ENCODE measurements at regions not wholly inside any gene's neighbourhood (a gene's known extent, or its start where the extent isn't known, plus 50 kb on each side); places are given as distances from the start of the nearest gene placed in this dataset.

GRCh38 chr10:78291722-78292121 is 258.1 kb downstream of the RPS24 start:
- Mint-ChIP-seq H3K4me1 (ENCODE audit: insufficient read depth, unreplicated experiment) (no peaks in the 10 kb centered on the region), H3K27me3 (ENCODE audit: insufficient read depth, unreplicated experiment) (peaks cover 36% of the 10 kb centered on the region), H3K27ac (ENCODE audit: low read depth, unreplicated experiment) (no peak overlapping the region), H3K4me3 (ENCODE audit: unreplicated experiment) (no peak overlapping the region), H3K9me3 (ENCODE audit: unreplicated experiment) (no peaks in the 10 kb centered on the region), H3K36me3 (ENCODE audit: insufficient read depth, unreplicated experiment) (no peaks in the 10 kb centered on the region)
- intact Hi-C loops (cut with micrococcal nuclease): no loop called here
- TF ChIP-seq, protein P1, sequence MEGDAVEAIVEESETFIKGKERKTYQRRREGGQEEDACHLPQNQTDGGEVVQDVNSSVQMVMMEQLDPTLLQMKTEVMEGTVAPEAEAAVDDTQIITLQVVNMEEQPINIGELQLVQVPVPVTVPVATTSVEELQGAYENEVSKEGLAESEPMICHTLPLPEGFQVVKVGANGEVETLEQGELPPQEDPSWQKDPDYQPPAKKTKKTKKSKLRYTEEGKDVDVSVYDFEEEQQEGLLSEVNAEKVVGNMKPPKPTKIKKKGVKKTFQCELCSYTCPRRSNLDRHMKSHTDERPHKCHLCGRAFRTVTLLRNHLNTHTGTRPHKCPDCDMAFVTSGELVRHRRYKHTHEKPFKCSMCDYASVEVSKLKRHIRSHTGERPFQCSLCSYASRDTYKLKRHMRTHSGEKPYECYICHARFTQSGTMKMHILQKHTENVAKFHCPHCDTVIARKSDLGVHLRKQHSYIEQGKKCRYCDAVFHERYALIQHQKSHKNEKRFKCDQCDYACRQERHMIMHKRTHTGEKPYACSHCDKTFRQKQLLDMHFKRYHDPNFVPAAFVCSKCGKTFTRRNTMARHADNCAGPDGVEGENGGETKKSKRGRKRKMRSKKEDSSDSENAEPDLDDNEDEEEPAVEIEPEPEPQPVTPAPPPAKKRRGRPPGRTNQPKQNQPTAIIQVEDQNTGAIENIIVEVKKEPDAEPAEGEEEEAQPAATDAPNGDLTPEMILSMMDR (IDR thresholded peaks at IDR 0.05; ENCODE audit: unreplicated experiment): no peak
- ChIA-PET POLR2A (no interaction called here), CTCF (interaction anchor here (0.5 to 0.7 kb wide), 2 partner anchors 13 to 1075 kb away, joined by 3 to 4 read pairs; no protein-coding TSS in a partner anchor)
- DNase-seq (ENCODE audit: unreplicated experiment): no peak
- BruUV-seq (replicated peaks): no TSS peak

- TF ChIP-seq, protein P1 (IDR thresholded peaks at IDR 0.05; ENCODE audit: unreplicated experiment): no peak
- no peaks in the 10 kb centered on the region for H3K9me3 Mint-ChIP-seq (ENCODE audit: unreplicated experiment)
- intact Hi-C loops (cut with micrococcal nuclease): no loop called here
- H3K36me3 Mint-ChIP-seq (ENCODE audit: insufficient read depth, unreplicated experiment): no peaks in the 10 kb centered on the region
- no TSS peak for BruUV-seq (replicated peaks)
- POLR2A ChIA-PET: no interaction called here
- peaks cover 31% of the 10 kb centered on the region for H3K27me3 Mint-ChIP-seq (ENCODE audit: insufficient read depth, unreplicated experiment)
- H3K4me1 Mint-ChIP-seq (ENCODE audit: insufficient read depth, unreplicated experiment): no peaks in the 10 kb centered on the region
- DNase-seq (ENCODE audit: unreplicated experiment): no peak
- CTCF ChIA-PET: interaction anchor here (0.7 kb wide), 1 partner anchor 12 kb away, joined by 3 read pairs; no protein-coding TSS in a partner anchor
- H3K27ac Mint-ChIP-seq (ENCODE audit: low read depth, unreplicated experiment): no peak overlapping the region
- H3K4me3 Mint-ChIP-seq (ENCODE audit: unreplicated experiment): no peak overlapping the region
These were observed 258.8 kb downstream of the RPS24 start for GRCh38 chr10:78292250-78292981.

- H3K4me3 Mint-ChIP-seq (ENCODE audit: unreplicated experiment): no peak overlapping the region
- H3K9me3 Mint-ChIP-seq (ENCODE audit: unreplicated experiment): no peaks in the 10 kb centered on the region
- no peaks in the 10 kb centered on the region for H3K4me1 Mint-ChIP-seq (ENCODE audit: insufficient read depth, unreplicated experiment)
- TF ChIP-seq, protein P1 (IDR thresholded peaks at IDR 0.05; ENCODE audit: unreplicated experiment): no peak
- peaks cover 23% of the 10 kb centered on the region for H3K27me3 Mint-ChIP-seq (ENCODE audit: insufficient read depth, unreplicated experiment)
- no peak for DNase-seq (ENCODE audit: unreplicated experiment)
- ChIA-PET POLR2A (no interaction called here), CTCF (interaction anchor here (0.5 kb wide), 1 partner anchor 74 kb away, joined by 3 read pairs; no protein-coding TSS in a partner anchor)
- BruUV-seq (replicated peaks): no TSS peak
- H3K36me3 Mint-ChIP-seq (ENCODE audit: insufficient read depth, unreplicated experiment): no peaks in the 10 kb centered on the region
- H3K27ac Mint-ChIP-seq (ENCODE audit: low read depth, unreplicated experiment): no peak overlapping the region
- intact Hi-C loops (cut with micrococcal nuclease): no loop called here
These were observed 259.6 kb downstream of the RPS24 start for GRCh38 chr10:78292982-78293865.

- no peaks in the 10 kb centered on the region for H3K36me3 Mint-ChIP-seq (ENCODE audit: insufficient read depth, unreplicated experiment)
- BruUV-seq (replicated peaks): no TSS peak
- intact Hi-C loops (cut with micrococcal nuclease): no loop called here
- no peak overlapping the region for H3K27ac Mint-ChIP-seq (ENCODE audit: low read depth, unreplicated experiment)
- no peak for DNase-seq (ENCODE audit: unreplicated experiment)
- ChIA-PET CTCF (no interaction called here), POLR2A (interaction anchor here (0.6 kb wide), 1 partner anchor 28 kb away, joined by 4 read pairs; no protein-coding TSS in a partner anchor)
- H3K27me3 Mint-ChIP-seq (ENCODE audit: insufficient read depth, unreplicated experiment): peaks cover 3% of the 10 kb centered on the region
- H3K9me3 Mint-ChIP-seq (ENCODE audit: unreplicated experiment): no peaks in the 10 kb centered on the region
- TF ChIP-seq, protein P1 (IDR thresholded peaks at IDR 0.05; ENCODE audit: unreplicated experiment): no peak
- H3K4me1 Mint-ChIP-seq (ENCODE audit: insufficient read depth, unreplicated experiment): no peaks in the 10 kb centered on the region
- no peak overlapping the region for H3K4me3 Mint-ChIP-seq (ENCODE audit: unreplicated experiment)
These were observed 261.6 kb downstream of the RPS24 start for GRCh38 chr10:78295242-78295641.

All from MCF 10A (cell line).